ENCODE measurements at regions not wholly inside any gene's neighbourhood (a gene's known extent, or its start where the extent isn't known, plus 50 kb on each side); places are given as distances from the start of the nearest gene placed in this dataset.
"Not testable (repeated sequence)": the region's sequence is repeated elsewhere in the genome, so short reads cannot be mapped to it uniquely, and the experiment has no call there.

DNA sequence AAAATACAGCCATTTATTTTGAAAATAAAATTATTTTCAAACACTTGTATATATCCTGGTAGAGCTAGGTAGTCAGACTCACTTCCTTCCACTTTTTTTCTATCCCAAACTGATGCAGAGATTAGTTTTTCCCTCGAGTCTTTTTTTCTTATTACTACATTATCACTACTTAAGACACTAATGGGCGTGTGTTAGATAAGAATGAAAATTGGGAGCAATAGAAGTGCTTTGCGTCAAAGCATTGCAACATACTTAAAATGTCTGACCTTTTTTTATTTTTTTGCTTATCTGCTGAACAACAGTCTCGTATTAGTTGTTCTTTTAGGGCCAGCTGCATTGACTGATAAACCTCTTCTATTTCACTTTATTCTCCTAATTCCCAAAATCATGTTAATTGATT, 1278.7 kb downstream of the CDH12 start:
- DNase-seq (ENCODE audit: low spot score), result no peak
- Mint-ChIP-seq H3K4me1 (ENCODE audit: unreplicated experiment) (no peaks in the 10 kb centered on the region), H3K4me3 (ENCODE audit: unreplicated experiment) (no peak overlapping the region), H3K27ac (ENCODE audit: unreplicated experiment) (no peak overlapping the region), H3K9me3 (ENCODE audit: unreplicated experiment) (no peaks in the 10 kb centered on the region), H3K27me3 (ENCODE audit: unreplicated experiment) (no peaks in the 10 kb centered on the region), H3K36me3 (ENCODE audit: low read depth, unreplicated experiment) (no peaks in the 10 kb centered on the region)
- TF ChIP-seq, protein P1, sequence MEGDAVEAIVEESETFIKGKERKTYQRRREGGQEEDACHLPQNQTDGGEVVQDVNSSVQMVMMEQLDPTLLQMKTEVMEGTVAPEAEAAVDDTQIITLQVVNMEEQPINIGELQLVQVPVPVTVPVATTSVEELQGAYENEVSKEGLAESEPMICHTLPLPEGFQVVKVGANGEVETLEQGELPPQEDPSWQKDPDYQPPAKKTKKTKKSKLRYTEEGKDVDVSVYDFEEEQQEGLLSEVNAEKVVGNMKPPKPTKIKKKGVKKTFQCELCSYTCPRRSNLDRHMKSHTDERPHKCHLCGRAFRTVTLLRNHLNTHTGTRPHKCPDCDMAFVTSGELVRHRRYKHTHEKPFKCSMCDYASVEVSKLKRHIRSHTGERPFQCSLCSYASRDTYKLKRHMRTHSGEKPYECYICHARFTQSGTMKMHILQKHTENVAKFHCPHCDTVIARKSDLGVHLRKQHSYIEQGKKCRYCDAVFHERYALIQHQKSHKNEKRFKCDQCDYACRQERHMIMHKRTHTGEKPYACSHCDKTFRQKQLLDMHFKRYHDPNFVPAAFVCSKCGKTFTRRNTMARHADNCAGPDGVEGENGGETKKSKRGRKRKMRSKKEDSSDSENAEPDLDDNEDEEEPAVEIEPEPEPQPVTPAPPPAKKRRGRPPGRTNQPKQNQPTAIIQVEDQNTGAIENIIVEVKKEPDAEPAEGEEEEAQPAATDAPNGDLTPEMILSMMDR (IDR thresholded peaks at IDR 0.05; ENCODE audit: unreplicated experiment), result no peak

DNA sequence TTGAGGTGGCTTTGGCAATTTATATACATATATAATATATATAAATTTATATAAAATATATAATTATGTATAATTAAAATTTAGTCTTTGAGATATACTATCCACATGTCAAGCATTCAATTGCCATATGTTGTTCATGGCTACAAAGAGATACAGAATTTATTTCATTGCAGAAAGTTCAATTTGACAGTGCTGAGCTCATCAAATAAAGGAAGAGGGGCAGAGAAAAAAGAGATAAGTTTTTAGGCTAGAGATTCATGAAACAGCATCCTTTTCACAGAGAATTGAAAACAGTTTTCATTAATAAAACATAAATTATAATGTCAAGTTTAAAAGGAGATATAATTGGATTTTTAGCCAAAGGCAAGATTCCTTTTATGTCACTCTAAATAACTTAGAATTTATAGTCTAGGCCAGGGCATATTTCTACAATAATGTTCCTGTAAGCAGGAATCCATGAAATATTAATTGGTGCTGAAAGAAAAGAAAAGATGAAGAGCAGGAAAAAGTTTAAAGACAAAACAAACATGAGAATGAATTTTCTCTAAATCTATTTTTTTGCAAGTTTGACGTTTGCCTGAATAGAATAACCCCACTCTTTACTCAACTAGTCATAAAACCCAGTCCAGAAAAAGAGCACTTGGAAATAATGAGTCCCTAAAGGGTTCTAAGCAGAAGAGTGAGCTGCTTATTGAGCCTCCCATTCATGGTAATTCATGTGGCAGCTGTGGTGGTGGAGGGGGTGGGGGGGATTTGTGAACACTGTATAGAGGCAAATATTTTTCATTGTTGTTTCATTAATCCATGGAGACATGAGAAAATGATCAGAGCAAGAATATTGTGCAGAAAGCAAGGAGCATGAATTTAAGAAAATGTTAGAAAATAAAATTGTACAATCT, 1279.5 kb downstream of the CDH12 start:
- H3K27me3 Mint-ChIP-seq (ENCODE audit: unreplicated experiment), result no peaks in the 10 kb centered on the region
- H3K36me3 Mint-ChIP-seq (ENCODE audit: low read depth, unreplicated experiment), result no peaks in the 10 kb centered on the region
- no peak overlapping the region for H3K27ac Mint-ChIP-seq (ENCODE audit: unreplicated experiment)
- H3K4me3 Mint-ChIP-seq (ENCODE audit: unreplicated experiment), result no peak overlapping the region
- TF ChIP-seq, protein P1 (IDR thresholded peaks at IDR 0.05; ENCODE audit: unreplicated experiment), result no peak
- no peaks in the 10 kb centered on the region for H3K9me3 Mint-ChIP-seq (ENCODE audit: unreplicated experiment)
- no peaks in the 10 kb centered on the region for H3K4me1 Mint-ChIP-seq (ENCODE audit: unreplicated experiment)
- DNase-seq (ENCODE audit: low spot score), result no peak

DNA sequence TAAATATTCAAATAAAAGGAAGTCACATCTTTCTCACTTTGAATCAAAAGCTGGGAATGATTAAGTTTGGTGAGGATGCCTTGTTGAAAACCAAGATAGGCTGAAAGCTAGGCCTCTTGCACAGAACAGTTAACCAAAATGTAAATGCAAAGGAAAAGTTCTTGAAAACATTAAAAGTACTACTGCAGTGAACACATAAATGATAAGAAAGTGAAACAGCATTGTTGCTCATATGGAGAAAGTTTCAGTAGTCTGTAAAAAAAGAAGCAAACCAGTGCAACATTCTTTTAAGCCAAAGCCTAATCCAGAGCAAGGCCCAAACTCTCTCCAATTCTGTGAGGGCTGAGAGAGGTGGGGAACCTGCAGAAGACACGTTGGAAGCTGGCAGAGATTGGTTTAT, 1281.9 kb downstream of the CDH12 start:
- not testable (repeated sequence) for H3K4me1 Mint-ChIP-seq (ENCODE audit: unreplicated experiment); H3K27ac Mint-ChIP-seq (ENCODE audit: unreplicated experiment); H3K27me3 Mint-ChIP-seq (ENCODE audit: unreplicated experiment); DNase-seq (ENCODE audit: low spot score); H3K36me3 Mint-ChIP-seq (ENCODE audit: low read depth, unreplicated experiment); H3K9me3 Mint-ChIP-seq (ENCODE audit: unreplicated experiment); H3K4me3 Mint-ChIP-seq (ENCODE audit: unreplicated experiment)

DNA sequence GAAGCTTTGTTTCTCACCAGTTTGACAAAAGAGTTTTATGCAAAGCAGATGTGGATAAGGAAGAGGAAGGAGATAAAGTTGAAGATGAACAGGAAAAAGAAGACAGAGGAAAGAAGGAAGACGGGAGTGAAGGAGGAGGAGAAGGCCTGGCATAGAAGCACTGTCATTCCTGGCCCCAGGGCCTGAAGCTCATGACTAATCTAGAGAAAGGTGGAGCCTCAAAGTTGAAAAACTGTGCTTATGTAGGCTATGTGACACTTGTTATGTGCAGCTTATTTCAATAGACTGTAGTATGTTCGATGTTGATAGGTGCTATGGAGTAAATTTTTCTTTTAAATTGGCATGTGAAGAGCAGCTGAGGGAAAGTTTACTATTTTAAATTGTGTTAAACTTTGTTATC, 1294.0 kb downstream of the CDH12 start:
- H3K4me1 Mint-ChIP-seq (ENCODE audit: unreplicated experiment); H3K4me3 Mint-ChIP-seq (ENCODE audit: unreplicated experiment); H3K36me3 Mint-ChIP-seq (ENCODE audit: low read depth, unreplicated experiment); H3K27me3 Mint-ChIP-seq (ENCODE audit: unreplicated experiment); H3K27ac Mint-ChIP-seq (ENCODE audit: unreplicated experiment); H3K9me3 Mint-ChIP-seq (ENCODE audit: unreplicated experiment); DNase-seq (ENCODE audit: low spot score): not testable (repeated sequence)

DNA sequence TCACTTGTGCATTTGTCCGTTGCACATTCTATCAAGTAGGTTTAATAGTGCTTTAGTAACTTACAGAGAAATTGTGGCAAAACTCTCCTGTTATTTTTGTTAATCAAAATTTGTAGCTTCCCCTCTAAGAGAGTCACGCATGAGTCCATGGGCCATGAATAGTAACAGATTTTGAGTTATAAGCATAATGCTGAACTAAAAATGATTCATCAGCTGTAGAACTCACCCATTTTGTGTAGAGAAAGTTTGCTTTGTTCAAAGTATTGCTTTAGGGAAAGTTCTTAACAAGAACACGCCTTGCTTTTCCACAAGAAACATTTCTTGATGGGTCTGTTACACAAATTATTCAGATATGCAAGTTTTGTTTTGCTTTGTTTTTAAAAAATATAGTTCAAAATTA, 1300.9 kb downstream of the CDH12 start:
- not testable (repeated sequence) for H3K27me3 Mint-ChIP-seq (ENCODE audit: unreplicated experiment); H3K27ac Mint-ChIP-seq (ENCODE audit: unreplicated experiment); DNase-seq (ENCODE audit: low spot score); H3K36me3 Mint-ChIP-seq (ENCODE audit: low read depth, unreplicated experiment); H3K4me1 Mint-ChIP-seq (ENCODE audit: unreplicated experiment); H3K4me3 Mint-ChIP-seq (ENCODE audit: unreplicated experiment); H3K9me3 Mint-ChIP-seq (ENCODE audit: unreplicated experiment)

DNA sequence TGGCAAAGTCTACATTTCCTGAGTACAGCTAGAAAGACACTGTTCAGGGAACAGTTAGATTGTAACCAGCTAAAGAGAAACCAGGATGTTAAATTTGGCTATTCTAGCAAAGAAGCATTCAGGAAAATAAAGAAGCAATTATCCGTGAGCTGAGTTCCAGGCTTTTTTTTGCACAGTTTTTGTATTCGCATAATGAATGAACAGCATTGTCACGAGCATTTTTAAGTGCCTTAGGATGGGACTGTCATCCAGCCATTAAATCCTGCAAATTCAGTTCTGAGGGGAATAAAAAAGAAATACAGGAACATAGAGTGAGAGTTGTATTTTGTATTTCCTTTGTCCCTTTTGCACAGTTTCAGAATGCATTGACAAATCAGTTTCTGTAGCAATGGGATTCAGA, 1302.2 kb downstream of the CDH12 start:
- not testable (repeated sequence) for H3K4me1 Mint-ChIP-seq (ENCODE audit: unreplicated experiment); DNase-seq (ENCODE audit: low spot score); H3K27me3 Mint-ChIP-seq (ENCODE audit: unreplicated experiment); H3K36me3 Mint-ChIP-seq (ENCODE audit: low read depth, unreplicated experiment); H3K9me3 Mint-ChIP-seq (ENCODE audit: unreplicated experiment); H3K4me3 Mint-ChIP-seq (ENCODE audit: unreplicated experiment); H3K27ac Mint-ChIP-seq (ENCODE audit: unreplicated experiment)

DNA sequence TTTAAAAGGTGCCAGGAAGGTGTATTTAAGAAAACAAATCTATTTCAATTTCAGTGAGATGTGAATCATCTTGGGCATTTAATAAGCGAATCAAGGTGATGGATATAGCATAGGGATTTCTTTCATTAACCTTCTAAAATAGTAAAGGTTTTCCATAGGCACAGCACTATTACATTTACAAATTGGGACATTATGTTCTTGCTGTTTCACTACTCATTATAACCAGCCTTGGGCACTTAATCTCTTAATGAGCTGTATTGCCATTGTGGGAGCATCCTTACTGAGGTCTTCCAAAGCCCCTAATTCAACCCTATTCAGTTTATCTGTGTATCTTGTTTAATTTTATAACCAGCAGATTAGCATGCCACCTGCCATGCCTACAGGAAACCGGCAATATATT, 1305.5 kb downstream of the CDH12 start:
- H3K27ac Mint-ChIP-seq (ENCODE audit: unreplicated experiment); H3K4me3 Mint-ChIP-seq (ENCODE audit: unreplicated experiment); H3K4me1 Mint-ChIP-seq (ENCODE audit: unreplicated experiment); H3K27me3 Mint-ChIP-seq (ENCODE audit: unreplicated experiment); H3K9me3 Mint-ChIP-seq (ENCODE audit: unreplicated experiment); DNase-seq (ENCODE audit: low spot score); H3K36me3 Mint-ChIP-seq (ENCODE audit: low read depth, unreplicated experiment): not testable (repeated sequence)

DNA sequence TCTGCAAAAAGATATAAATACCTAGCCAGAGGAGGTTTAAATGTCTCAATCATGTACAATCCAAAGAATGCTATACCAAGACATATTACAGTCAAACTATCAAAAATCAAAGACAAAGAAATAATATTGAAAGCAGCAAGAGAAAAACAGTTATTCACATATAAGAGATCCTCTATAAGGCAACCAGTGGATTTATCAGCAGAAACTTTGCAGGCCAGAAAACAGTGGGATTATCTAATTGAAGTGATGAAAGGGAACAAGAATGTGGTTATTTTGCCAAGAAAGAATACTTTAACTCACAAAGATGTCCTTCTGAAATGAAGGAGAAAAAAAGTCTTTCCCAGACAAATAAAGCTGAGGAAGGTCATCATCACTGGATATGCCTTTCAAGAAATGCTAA, 1318.0 kb downstream of the CDH12 start:
- DNase-seq (ENCODE audit: low spot score); H3K36me3 Mint-ChIP-seq (ENCODE audit: low read depth, unreplicated experiment); H3K4me3 Mint-ChIP-seq (ENCODE audit: unreplicated experiment); H3K27me3 Mint-ChIP-seq (ENCODE audit: unreplicated experiment); H3K27ac Mint-ChIP-seq (ENCODE audit: unreplicated experiment); H3K9me3 Mint-ChIP-seq (ENCODE audit: unreplicated experiment); H3K4me1 Mint-ChIP-seq (ENCODE audit: unreplicated experiment): not testable (repeated sequence)

DNA sequence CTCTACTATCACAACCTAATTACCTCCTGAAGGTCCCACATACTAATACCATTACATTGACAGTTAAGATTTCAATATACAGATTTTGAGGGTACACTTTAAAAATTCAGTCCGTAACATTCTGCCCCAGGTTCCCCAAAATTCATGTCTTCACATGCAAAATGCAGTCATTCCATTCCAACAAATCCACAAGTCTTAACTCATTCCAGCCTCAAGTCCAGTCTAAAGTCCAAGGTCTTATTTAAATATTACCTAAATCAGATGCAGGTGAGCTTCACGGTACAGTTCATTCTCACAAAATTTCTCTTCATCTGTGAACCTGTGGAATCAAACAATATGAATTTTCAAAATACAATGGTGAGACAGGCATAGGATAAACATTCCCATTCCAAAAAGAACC, 1332.0 kb downstream of the CDH12 start:
- H3K27me3 Mint-ChIP-seq (ENCODE audit: unreplicated experiment); H3K4me3 Mint-ChIP-seq (ENCODE audit: unreplicated experiment); H3K9me3 Mint-ChIP-seq (ENCODE audit: unreplicated experiment); H3K4me1 Mint-ChIP-seq (ENCODE audit: unreplicated experiment); H3K36me3 Mint-ChIP-seq (ENCODE audit: low read depth, unreplicated experiment); DNase-seq (ENCODE audit: low spot score); H3K27ac Mint-ChIP-seq (ENCODE audit: unreplicated experiment): not testable (repeated sequence)

DNA sequence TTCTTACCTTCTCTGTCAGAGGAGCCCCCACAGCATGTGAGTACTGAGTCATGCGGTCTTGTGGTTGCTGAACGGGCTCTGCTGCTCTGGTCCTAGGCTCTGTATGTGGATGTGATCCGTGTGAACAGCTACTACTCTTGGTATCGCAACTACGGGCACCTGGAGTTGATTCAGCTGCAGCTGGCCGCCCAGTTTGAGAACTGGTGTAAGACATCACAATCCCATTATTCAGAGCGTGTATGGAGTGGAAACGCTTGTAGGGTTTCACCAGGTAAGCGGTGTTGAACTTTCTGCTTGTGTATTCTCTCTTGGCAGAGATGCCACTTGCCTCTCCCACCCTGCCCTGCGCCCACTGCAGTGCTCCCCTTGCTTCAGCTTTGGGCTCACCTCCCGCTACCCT, 1356.2 kb downstream of the CDH12 start:
- H3K4me1 Mint-ChIP-seq (ENCODE audit: unreplicated experiment); H3K4me3 Mint-ChIP-seq (ENCODE audit: unreplicated experiment); H3K9me3 Mint-ChIP-seq (ENCODE audit: unreplicated experiment); H3K27me3 Mint-ChIP-seq (ENCODE audit: unreplicated experiment); H3K27ac Mint-ChIP-seq (ENCODE audit: unreplicated experiment); H3K36me3 Mint-ChIP-seq (ENCODE audit: low read depth, unreplicated experiment); DNase-seq (ENCODE audit: low spot score): not testable (repeated sequence)
